ENCODE measurements at regions not wholly inside any gene's neighbourhood (a gene's known extent, or its start where the extent isn't known, plus 50 kb on each side); places are given as distances from the start of the nearest gene placed in this dataset.

DNA sequence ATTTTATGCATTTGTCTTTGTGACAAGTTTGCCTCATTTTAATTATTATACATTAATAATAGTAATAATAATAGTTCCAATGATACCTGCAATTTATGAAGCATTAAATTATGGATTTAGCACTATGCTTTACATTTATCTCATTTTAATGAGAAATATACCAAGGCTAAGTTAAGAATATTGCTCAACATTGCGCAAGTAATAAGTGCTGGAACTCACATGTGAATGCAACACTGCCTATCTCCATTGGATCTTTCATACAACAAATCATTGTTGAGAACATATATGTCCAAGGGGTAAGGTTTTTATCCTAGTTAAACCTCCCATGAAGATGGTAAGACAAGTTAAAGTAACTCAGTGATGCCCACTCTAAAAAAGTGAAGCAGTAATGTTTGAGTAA lies 703.7 kb upstream of the SOX9 start (continued):
- TF ChIP-seq, protein P1, sequence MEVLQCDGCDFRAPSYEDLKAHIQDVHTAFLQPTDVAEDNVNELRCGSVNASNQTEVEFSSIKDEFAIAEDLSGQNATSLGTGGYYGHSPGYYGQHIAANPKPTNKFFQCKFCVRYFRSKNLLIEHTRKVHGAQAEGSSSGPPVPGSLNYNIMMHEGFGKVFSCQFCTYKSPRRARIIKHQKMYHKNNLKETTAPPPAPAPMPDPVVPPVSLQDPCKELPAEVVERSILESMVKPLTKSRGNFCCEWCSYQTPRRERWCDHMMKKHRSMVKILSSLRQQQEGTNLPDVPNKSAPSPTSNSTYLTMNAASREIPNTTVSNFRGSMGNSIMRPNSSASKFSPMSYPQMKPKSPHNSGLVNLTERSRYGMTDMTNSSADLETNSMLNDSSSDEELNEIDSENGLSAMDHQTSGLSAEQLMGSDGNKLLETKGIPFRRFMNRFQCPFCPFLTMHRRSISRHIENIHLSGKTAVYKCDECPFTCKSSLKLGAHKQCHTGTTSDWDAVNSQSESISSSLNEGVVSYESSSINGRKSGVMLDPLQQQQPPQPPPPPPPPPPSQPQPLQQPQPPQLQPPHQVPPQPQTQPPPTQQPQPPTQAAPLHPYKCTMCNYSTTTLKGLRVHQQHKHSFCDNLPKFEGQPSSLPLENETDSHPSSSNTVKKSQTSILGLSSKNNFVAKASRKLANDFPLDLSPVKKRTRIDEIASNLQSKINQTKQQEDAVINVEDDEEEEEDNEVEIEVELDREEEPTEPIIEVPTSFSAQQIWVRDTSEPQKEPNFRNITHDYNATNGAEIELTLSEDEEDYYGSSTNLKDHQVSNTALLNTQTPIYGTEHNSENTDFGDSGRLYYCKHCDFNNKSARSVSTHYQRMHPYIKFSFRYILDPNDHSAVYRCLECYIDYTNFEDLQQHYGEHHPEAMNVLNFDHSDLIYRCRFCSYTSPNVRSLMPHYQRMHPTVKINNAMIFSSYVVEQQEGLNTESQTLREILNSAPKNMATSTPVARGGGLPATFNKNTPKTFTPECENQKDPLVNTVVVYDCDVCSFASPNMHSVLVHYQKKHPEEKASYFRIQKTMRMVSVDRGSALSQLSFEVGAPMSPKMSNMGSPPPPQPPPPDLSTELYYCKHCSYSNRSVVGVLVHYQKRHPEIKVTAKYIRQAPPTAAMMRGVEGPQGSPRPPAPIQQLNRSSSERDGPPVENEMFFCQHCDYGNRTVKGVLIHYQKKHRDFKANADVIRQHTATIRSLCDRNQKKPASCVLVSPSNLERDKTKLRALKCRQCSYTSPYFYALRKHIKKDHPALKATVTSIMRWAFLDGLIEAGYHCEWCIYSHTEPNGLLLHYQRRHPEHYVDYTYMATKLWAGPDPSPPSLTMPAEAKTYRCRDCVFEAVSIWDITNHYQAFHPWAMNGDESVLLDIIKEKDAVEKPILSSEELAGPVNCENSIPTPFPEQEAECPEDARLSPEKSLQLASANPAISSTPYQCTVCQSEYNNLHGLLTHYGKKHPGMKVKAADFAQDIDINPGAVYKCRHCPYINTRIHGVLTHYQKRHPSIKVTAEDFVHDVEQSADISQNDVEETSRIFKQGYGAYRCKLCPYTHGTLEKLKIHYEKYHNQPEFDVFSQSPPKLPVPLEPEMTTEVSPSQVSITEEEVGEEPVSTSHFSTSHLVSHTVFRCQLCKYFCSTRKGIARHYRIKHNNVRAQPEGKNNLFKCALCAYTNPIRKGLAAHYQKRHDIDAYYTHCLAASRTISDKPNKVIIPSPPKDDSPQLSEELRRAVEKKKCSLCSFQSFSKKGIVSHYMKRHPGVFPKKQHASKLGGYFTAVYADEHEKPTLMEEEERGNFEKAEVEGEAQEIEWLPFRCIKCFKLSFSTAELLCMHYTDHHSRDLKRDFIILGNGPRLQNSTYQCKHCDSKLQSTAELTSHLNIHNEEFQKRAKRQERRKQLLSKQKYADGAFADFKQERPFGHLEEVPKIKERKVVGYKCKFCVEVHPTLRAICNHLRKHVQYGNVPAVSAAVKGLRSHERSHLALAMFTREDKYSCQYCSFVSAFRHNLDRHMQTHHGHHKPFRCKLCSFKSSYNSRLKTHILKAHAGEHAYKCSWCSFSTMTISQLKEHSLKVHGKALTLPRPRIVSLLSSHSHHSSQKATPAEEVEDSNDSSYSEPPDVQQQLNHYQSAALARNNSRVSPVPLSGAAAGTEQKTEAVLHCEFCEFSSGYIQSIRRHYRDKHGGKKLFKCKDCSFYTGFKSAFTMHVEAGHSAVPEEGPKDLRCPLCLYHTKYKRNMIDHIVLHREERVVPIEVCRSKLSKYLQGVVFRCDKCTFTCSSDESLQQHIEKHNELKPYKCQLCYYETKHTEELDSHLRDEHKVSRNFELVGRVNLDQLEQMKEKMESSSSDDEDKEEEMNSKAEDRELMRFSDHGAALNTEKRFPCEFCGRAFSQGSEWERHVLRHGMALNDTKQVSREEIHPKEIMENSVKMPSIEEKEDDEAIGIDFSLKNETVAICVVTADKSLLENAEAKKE (CRISPR knock-in tag; IDR thresholded peaks at IDR 0.05), result no peak
- TF ChIP-seq NANOG (IDR thresholded peaks at IDR 0.05; ENCODE audit: borderline replicate concordance) (no peak), ZNF331 (CRISPR knock-in tag; IDR thresholded peaks at IDR 0.05; ENCODE audit: low read depth) (no peak), ZNF114 (CRISPR knock-in tag; IDR thresholded peaks at IDR 0.05) (no peak), ETS1 (IDR thresholded peaks at IDR 0.05) (no peak), CREB1 (CRISPR knock-in tag; IDR thresholded peaks at IDR 0.05; ENCODE audit: low read depth) (no peak), REST (IDR thresholded peaks at IDR 0.05; ENCODE audit: unreplicated experiment) (no peak), EZH2phosphoT487 (IDR thresholded peaks at IDR 0.05; ENCODE audit: unreplicated experiment) (no peak), EZH2 (IDR thresholded peaks at IDR 0.05; ENCODE audit: low read depth, unreplicated experiment) (no peak)

Measured in GM23338 (cell line).